Jurkat, Clone E6-1 (cell line): ENCODE measurements at regions not wholly inside any gene's neighbourhood (a gene's known extent, or its start where the extent isn't known, plus 50 kb on each side); places are given as distances from the start of the nearest gene placed in this dataset.
"Not testable (repeated sequence)": the region's sequence is repeated elsewhere in the genome, so short reads cannot be mapped to it uniquely, and the experiment has no call there.

Experiments used
- DNase-seq: peaks from one replicate; pipeline ENCODE4 v3.0.0-alpha.2; 2011; ENCODE audit warnings: low read depth, low spot score
- H3K4me3 ChIP-seq: 2 replicates; pipeline ENCODE4 v1.5.1; 2011; ENCODE audit warnings: mild to moderate bottlenecking, low read length, control low read depth, moderate library complexity

GRCh38 chr2:136715146-136715545 is 50.2 kb upstream of the THSD7B start:
- no peak for DNase-seq
- no peak overlapping the region for H3K4me3 ChIP-seq

GRCh38 chr2:136714452-136714951 is 50.8 kb upstream of the THSD7B start:
- H3K4me3 ChIP-seq = no peak overlapping the region
- no peak for DNase-seq

GRCh38 chr2:136713739-136714138 is 51.6 kb upstream of the THSD7B start:
- DNase-seq = no peak
- H3K4me3 ChIP-seq = no peak overlapping the region

- no peak for DNase-seq
- H3K4me3 ChIP-seq = no peak overlapping the region
These were observed 60.0 kb upstream of the THSD7B start for GRCh38 chr2:136705336-136705735.

- DNase-seq = no peak
- no peak overlapping the region for H3K4me3 ChIP-seq
These were observed 62.1 kb upstream of the THSD7B start for GRCh38 chr2:136703214-136703613.

GRCh38 chr2:136696438-136696837 is 68.9 kb upstream of the THSD7B start:
- DNase-seq = no peak

GRCh38 chr2:136693966-136694365 is 71.4 kb upstream of the THSD7B start:
- DNase-seq = no peak
- no peak overlapping the region for H3K4me3 ChIP-seq

More at GRCh38 chr2:136696438-136696837, 68.9 kb upstream of the THSD7B start:
- no peak overlapping the region for H3K4me3 ChIP-seq

GRCh38 chr2:136680079-136680478 is 85.3 kb upstream of the THSD7B start:
- not testable (repeated sequence) for H3K4me3 ChIP-seq, DNase-seq

GRCh38 chr2:136665736-136666135 is 99.6 kb upstream of the THSD7B start:
- no peak overlapping the region for H3K4me3 ChIP-seq

GRCh38 chr2:136664713-136665405 is 100.5 kb upstream of the THSD7B start:
- no peak for DNase-seq
- H3K4me3 ChIP-seq = no peak overlapping the region

More at GRCh38 chr2:136665736-136666135, 99.6 kb upstream of the THSD7B start:
- DNase-seq = no peak

- no peak for DNase-seq
- no peak overlapping the region for H3K4me3 ChIP-seq
These were observed 107.1 kb upstream of the THSD7B start for GRCh38 chr2:136658201-136658600.

- DNase-seq = no peak
- no peak overlapping the region for H3K4me3 ChIP-seq
These were observed 111.5 kb upstream of the THSD7B start for GRCh38 chr2:136653861-136654260.

- no peak overlapping the region for H3K4me3 ChIP-seq
- no peak for DNase-seq
These were observed 113.8 kb upstream of the THSD7B start for GRCh38 chr2:136651456-136652010.

GRCh38 chr2:136647039-136647438 is 118.3 kb upstream of the THSD7B start:
- no peak overlapping the region for H3K4me3 ChIP-seq
- no peak for DNase-seq

- H3K4me3 ChIP-seq = no peak overlapping the region
- no peak for DNase-seq
These were observed 120.0 kb upstream of the THSD7B start for GRCh38 chr2:136645236-136645828.

- no peak for DNase-seq
- no peak overlapping the region for H3K4me3 ChIP-seq
These were observed 125.7 kb upstream of the THSD7B start for GRCh38 chr2:136639651-136640050.

GRCh38 chr2:136638193-136638592 is 127.2 kb upstream of the THSD7B start:
- no peak for DNase-seq

GRCh38 chr2:136637402-136637801 is 127.9 kb upstream of the THSD7B start:
- DNase-seq = no peak
- no peak overlapping the region for H3K4me3 ChIP-seq

More at GRCh38 chr2:136638193-136638592, 127.2 kb upstream of the THSD7B start:
- H3K4me3 ChIP-seq = no peak overlapping the region

- no peak overlapping the region for H3K4me3 ChIP-seq
- DNase-seq = no peak
These were observed 136.9 kb upstream of the THSD7B start for GRCh38 chr2:136628490-136628889.

GRCh38 chr2:136613096-136613495 is 152.2 kb upstream of the THSD7B start:
- no peak for DNase-seq
- no peak overlapping the region for H3K4me3 ChIP-seq
